ENCODE measurements at regions not wholly inside any gene's neighbourhood (a gene's known extent, or its start where the extent isn't known, plus 50 kb on each side); places are given as distances from the start of the nearest gene placed in this dataset.
"Not testable (repeated sequence)": the region's sequence is repeated elsewhere in the genome, so short reads cannot be mapped to it uniquely, and the experiment has no call there.

DNA sequence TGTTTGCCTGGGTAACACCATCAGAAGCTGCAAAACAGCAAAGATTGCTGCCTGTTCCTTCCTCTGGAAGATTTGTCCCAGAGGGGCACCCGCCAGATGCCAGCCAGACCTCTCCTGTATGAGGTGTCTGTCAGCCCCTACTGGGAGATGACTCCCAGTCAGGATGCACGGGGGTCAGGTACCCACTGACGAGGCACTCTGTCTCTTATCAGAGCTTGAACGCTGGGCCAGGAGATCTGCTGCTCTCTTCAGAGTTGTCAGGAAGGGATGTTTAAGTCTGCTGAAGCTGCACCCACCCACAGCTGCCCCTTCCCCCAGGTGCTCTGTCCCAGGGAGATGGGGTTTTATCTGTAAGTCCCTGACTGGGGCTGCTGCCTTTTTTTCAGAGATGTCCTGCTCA lies 207.4 kb upstream of the PDE3A start:
- not testable (repeated sequence) for TF ChIP-seq SIN3B (IDR thresholded peaks at IDR 0.05; ENCODE audit: low read depth); GATAD2A (IDR thresholded peaks at IDR 0.05)
- TF ChIP-seq, protein P1, sequence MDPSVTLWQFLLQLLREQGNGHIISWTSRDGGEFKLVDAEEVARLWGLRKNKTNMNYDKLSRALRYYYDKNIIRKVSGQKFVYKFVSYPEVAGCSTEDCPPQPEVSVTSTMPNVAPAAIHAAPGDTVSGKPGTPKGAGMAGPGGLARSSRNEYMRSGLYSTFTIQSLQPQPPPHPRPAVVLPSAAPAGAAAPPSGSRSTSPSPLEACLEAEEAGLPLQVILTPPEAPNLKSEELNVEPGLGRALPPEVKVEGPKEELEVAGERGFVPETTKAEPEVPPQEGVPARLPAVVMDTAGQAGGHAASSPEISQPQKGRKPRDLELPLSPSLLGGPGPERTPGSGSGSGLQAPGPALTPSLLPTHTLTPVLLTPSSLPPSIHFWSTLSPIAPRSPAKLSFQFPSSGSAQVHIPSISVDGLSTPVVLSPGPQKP (CRISPR knock-in tag; IDR thresholded peaks at IDR 0.05), result not testable (repeated sequence)
- TF ChIP-seq, protein P2, sequence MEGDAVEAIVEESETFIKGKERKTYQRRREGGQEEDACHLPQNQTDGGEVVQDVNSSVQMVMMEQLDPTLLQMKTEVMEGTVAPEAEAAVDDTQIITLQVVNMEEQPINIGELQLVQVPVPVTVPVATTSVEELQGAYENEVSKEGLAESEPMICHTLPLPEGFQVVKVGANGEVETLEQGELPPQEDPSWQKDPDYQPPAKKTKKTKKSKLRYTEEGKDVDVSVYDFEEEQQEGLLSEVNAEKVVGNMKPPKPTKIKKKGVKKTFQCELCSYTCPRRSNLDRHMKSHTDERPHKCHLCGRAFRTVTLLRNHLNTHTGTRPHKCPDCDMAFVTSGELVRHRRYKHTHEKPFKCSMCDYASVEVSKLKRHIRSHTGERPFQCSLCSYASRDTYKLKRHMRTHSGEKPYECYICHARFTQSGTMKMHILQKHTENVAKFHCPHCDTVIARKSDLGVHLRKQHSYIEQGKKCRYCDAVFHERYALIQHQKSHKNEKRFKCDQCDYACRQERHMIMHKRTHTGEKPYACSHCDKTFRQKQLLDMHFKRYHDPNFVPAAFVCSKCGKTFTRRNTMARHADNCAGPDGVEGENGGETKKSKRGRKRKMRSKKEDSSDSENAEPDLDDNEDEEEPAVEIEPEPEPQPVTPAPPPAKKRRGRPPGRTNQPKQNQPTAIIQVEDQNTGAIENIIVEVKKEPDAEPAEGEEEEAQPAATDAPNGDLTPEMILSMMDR (IDR thresholded peaks at IDR 0.05 in 2 of 3, conservative IDR thresholded peaks at IDR 0.05 in 1 of 3; ENCODE audit: insufficient read depth in 2 of 3, low read depth in 1 of 3, low read length in 3 of 3), result not testable (repeated sequence)

Measured in K562 (cell line).